Lung (tissue), 11 donors: ENCODE measurements at regions not wholly inside any gene's neighbourhood (a gene's known extent, or its start where the extent isn't known, plus 50 kb on each side); places are given as distances from the start of the nearest gene placed in this dataset.
"Not testable (repeated sequence)": the region's sequence is repeated elsewhere in the genome, so short reads cannot be mapped to it uniquely, and the experiment has no call there.

ENCODE experiments used
- ATAC-seq: fragments of 200-7000 bp; cut with Tn5 transposase; one replicate; pipeline ENCODE4 v1.9.1; 2020; ENCODE audit warnings: moderate number of reproducible peaks; ENCODE audit not compliant: insufficient read depth, low FRiP score
- DNase-seq, 3 donors: peaks; one replicate each; pipeline ENCODE4 v3.0.0-alpha.2; 2013 to 2017
- H3K27ac ChIP-seq, 2 donors: one replicate each; pipeline ENCODE4 v1.5.1; 2013; ENCODE audit warnings: mild to moderate bottlenecking in 2 of 2, moderate library complexity in 2 of 2, control low read depth in 1 of 2, inconsistent platforms in 1 of 2, low read depth in 1 of 2, low read length in 1 of 2
- H3K27me3 ChIP-seq, 3 donors: one replicate each; pipeline ENCODE4 v1.5.1; 2013; ENCODE audit warnings: low read length in 2 of 3; ENCODE audit not compliant: control insufficient read depth in 3 of 3, insufficient read depth in 3 of 3
- H3K36me3 ChIP-seq, 4 donors: one replicate each; pipeline ENCODE4 v1.5.1; 2013; ENCODE audit warnings: low read length in 4 of 4, mild to moderate bottlenecking in 1 of 4, moderate library complexity in 1 of 4; ENCODE audit not compliant: control insufficient read depth in 4 of 4, insufficient read depth in 4 of 4
- H3K4me1 ChIP-seq, 5 donors: one replicate each; pipeline ENCODE4 v1.5.1; 2013; ENCODE audit warnings: low read length in 5 of 5, mild to moderate bottlenecking in 2 of 5, moderate library complexity in 1 of 5; ENCODE audit not compliant: control insufficient read depth in 5 of 5, insufficient read depth in 5 of 5
- H3K4me3 ChIP-seq: one replicate; pipeline ENCODE4 v1.5.1; 2013; ENCODE audit warnings: mild to moderate bottlenecking, control low read depth, moderate library complexity
- H3K9ac ChIP-seq, 2 donors: one replicate each; pipeline ENCODE4 v1.5.1; 2013; ENCODE audit warnings: low read length in 2 of 2, control low read depth in 1 of 2; ENCODE audit not compliant: insufficient read depth in 1 of 2
- H3K9me3 ChIP-seq, 4 donors: one replicate each; pipeline ENCODE4 v1.5.1; 2013; ENCODE audit warnings: low read length in 3 of 4, mild to moderate bottlenecking in 1 of 4, moderate library complexity in 1 of 4; ENCODE audit not compliant: control insufficient read depth in 4 of 4, insufficient read depth in 3 of 4
- CTCF ChIP-seq: IDR thresholded peaks from 2 replicates; pipeline ENCODE4 v1.5.1; 2012; ENCODE audit warnings: mild to moderate bottlenecking; ENCODE audit errors: control extremely low read depth, extremely low read depth
- WGBS, 2 donors: extraction: QIAGEN DNeasy Blood & Tissue Kit; methylation state at CpG; one replicate each; pipeline ENCODE4 v1.1.7; 2013; 5-methylcytosine and 5-hydroxymethylcytosine counted together
- donor health status: control.
- donor health status: control.
- donor health status: Bipolar disorder and iron deficiency.
- donor health status: healthy.
- donor health status: DM: yes; HTN: yes; CAD: no.

- no peak overlapping the region for H3K27ac ChIP-seq
- H3K4me1 ChIP-seq: no peaks in the 10 kb centered on the region
- ATAC-seq: no peak
- no peaks in the 10 kb centered on the region for H3K36me3 ChIP-seq
- H3K4me3 ChIP-seq: no peak overlapping the region
- DNase-seq: no peak
- no peak for TF ChIP-seq CTCF
- 0 to 14% methylated on average over 1 of the region's 1 CpG for WGBS, 2 donors
- no peak overlapping the region for H3K9ac ChIP-seq
- H3K9me3 ChIP-seq: peaks cover 0 to 7% (median 0%) of the 10 kb centered on the region in 4 donors
- H3K27me3 ChIP-seq: peaks cover 0 to 8% (median 0%) of the 10 kb centered on the region in 3 donors
Measured at GRCh38 chr12:114152066-114152465, 185.9 kb upstream of the RBM19 start.

- H3K9ac ChIP-seq, DNase-seq, H3K36me3 ChIP-seq, H3K27me3 ChIP-seq, H3K27ac ChIP-seq, ATAC-seq, H3K4me1 ChIP-seq, H3K9me3 ChIP-seq, H3K4me3 ChIP-seq: not testable (repeated sequence)
Measured at GRCh38 chr12:114150584-114150983, 184.5 kb upstream of the RBM19 start.

GRCh38 chr12:114141921-114142564, 175.9 kb upstream of the RBM19 start:
- DNase-seq (no peak), ATAC-seq (no peak)
- Histone ChIP-seq H3K9me3 (no peaks in the 10 kb centered on the region), H3K4me3 (no peak overlapping the region), H3K27ac (no peak overlapping the region), H3K36me3 (no peaks in the 10 kb centered on the region), H3K9ac (no peak overlapping the region), H3K4me1 (peaks cover 0 to 19% (median 4%) of the 10 kb centered on the region in 5 donors), H3K27me3 (no peaks in the 10 kb centered on the region)
- TF ChIP-seq CTCF: no peak
- 55 to 58% methylated on average over 4 of the region's 4 CpGs for whole genome bisulfite sequencing, 2 donors

GRCh38 chr12:114140576-114140975, 174.5 kb upstream of the RBM19 start:
- no peak overlapping the region for H3K27ac ChIP-seq
- no peaks in the 10 kb centered on the region for H3K27me3 ChIP-seq
- H3K4me1 ChIP-seq: peaks cover 0 to 19% (median 4%) of the 10 kb centered on the region in 5 donors
- no peak for TF ChIP-seq CTCF
- no peaks in the 10 kb centered on the region for H3K36me3 ChIP-seq
- H3K9ac ChIP-seq: no peak overlapping the region
- H3K9me3 ChIP-seq: no peaks in the 10 kb centered on the region
- no peak overlapping the region for H3K4me3 ChIP-seq
- DNase-seq (peak; percentile 69 to 72 (median 72)), ATAC-seq (no peak)
